ENCODE measurements at regions not wholly inside any gene's neighbourhood (a gene's known extent, or its start where the extent isn't known, plus 50 kb on each side); places are given as distances from the start of the nearest gene placed in this dataset.
A peak's percentile ranks its signal among the peaks of the same experiment; 100 is the strongest.

- 87 to 100% (median 97%) methylated on average over 3 of the region's 3 CpGs for WGBS, 5 donors
Measured at GRCh38 chr11:122538060-122538459, 117.5 kb upstream of the UBASH3B start.

GRCh38 chr11:122524898-122525297 is 130.6 kb upstream of the UBASH3B start:
- Histone ChIP-seq H3K4me1 (peaks cover 0 to 4% (median 2%) of the 10 kb centered on the region in 4 donors), H3K27me3 (peaks cover 0 to 3% (median 0%) of the 10 kb centered on the region in 3 donors), H3K9me3 (no peaks in the 10 kb centered on the region), H3K27ac (no peak overlapping the region), H3K36me3 (no peaks in the 10 kb centered on the region), H3K4me3 (no peak overlapping the region)
- 51 to 72% (median 56%) methylated on average over 2 of the region's 2 CpGs for WGBS, 5 donors
- TF ChIP-seq POLR2A (IDR thresholded peaks at IDR 0.05) (no peak), EP300 (IDR thresholded peaks at IDR 0.05) (no peak)
- intact Hi-C loops (cut with DNase I; ENCODE audit: low total_unique reads) = no loop called here
- DNase-seq = no peak

More at GRCh38 chr11:122538060-122538459, 117.5 kb upstream of the UBASH3B start:
- TF ChIP-seq POLR2AphosphoS5 (IDR thresholded peaks at IDR 0.05) = no peak
- TF ChIP-seq EP300 (IDR thresholded peaks at IDR 0.05) = no peak
- no peak for TF ChIP-seq CTCF (IDR thresholded peaks at IDR 0.05)
- no peak for TF ChIP-seq POLR2A (IDR thresholded peaks at IDR 0.05)
- no peaks in the 10 kb centered on the region for H3K4me1 ChIP-seq
- H3K4me3 ChIP-seq = no peak overlapping the region
- H3K9me3 ChIP-seq = peaks cover 0 to 76% (median 48%) of the 10 kb centered on the region in 4 donors
- no peaks in the 10 kb centered on the region for H3K36me3 ChIP-seq
- peaks cover 0 to 9% (median 0%) of the 10 kb centered on the region in 3 donors for H3K27me3 ChIP-seq
- intact Hi-C loops (cut with DNase I; ENCODE audit: low total_unique reads) = no loop called here
- DNase-seq = no peak
- H3K27ac ChIP-seq = no peak overlapping the region

- intact Hi-C loops (cut with DNase I; ENCODE audit: low total_unique reads) = no loop called here
- WGBS, 5 donors = 46 to 59% (median 50%) methylated on average over 10 of the region's 10 CpGs
- H3K27ac ChIP-seq = no peak overlapping the region
Measured at GRCh38 chr11:122523846-122524805, 131.4 kb upstream of the UBASH3B start.

GRCh38 chr11:122521626-122522025 is 133.9 kb upstream of the UBASH3B start:
- no peak for TF ChIP-seq POLR2AphosphoS5 (IDR thresholded peaks at IDR 0.05)
- TF ChIP-seq CTCF (IDR thresholded peaks at IDR 0.05) = no peak
- TF ChIP-seq POLR2A (IDR thresholded peaks at IDR 0.05) = no peak
- no peak for TF ChIP-seq EP300 (IDR thresholded peaks at IDR 0.05)
- WGBS, 5 donors = 52 to 74% (median 62%) methylated on average over 2 of the region's 2 CpGs
- no peak overlapping the region for H3K4me3 ChIP-seq
- H3K9me3 ChIP-seq = no peaks in the 10 kb centered on the region
- H3K36me3 ChIP-seq = no peaks in the 10 kb centered on the region
- H3K27ac ChIP-seq = no peak overlapping the region
- DNase-seq = no peak
- intact Hi-C loops (cut with DNase I; ENCODE audit: low total_unique reads) = no loop called here
- peaks cover 0 to 8% (median 0%) of the 10 kb centered on the region in 3 donors for H3K27me3 ChIP-seq
- peaks cover 0 to 4% (median 2%) of the 10 kb centered on the region in 4 donors for H3K4me1 ChIP-seq

More at GRCh38 chr11:122523846-122524805, 131.4 kb upstream of the UBASH3B start:
- Histone ChIP-seq H3K4me1 (peaks cover 0 to 4% (median 2%) of the 10 kb centered on the region in 4 donors), H3K27me3 (peaks cover 0 to 8% (median 0%) of the 10 kb centered on the region in 3 donors), H3K9me3 (no peaks in the 10 kb centered on the region), H3K4me3 (no peak overlapping the region), H3K36me3 (no peaks in the 10 kb centered on the region)
- TF ChIP-seq CTCF (IDR thresholded peaks at IDR 0.05) (no peak), POLR2AphosphoS5 (IDR thresholded peaks at IDR 0.05) (no peak), EP300 (IDR thresholded peaks at IDR 0.05) (no peak), POLR2A (IDR thresholded peaks at IDR 0.05) (no peak)
- peak in 1 of 2 donors; percentile 63 for DNase-seq

Data from stomach (tissue), 8 donors.